Endodermal cell (in vitro differentiated cells): ENCODE measurements at regions not wholly inside any gene's neighbourhood (a gene's known extent, or its start where the extent isn't known, plus 50 kb on each side); places are given as distances from the start of the nearest gene placed in this dataset.

Source experiments
- DNase-seq: peaks from one replicate; pipeline ENCODE4 v3.0.0-alpha.2; 2017
- H3K27ac ChIP-seq: 2 replicates; pipeline ENCODE4 v1.5.1; 2013; ENCODE audit warnings: mild to moderate bottlenecking, low read depth, low read length, moderate library complexity
- H3K27me3 ChIP-seq: 2 replicates; pipeline ENCODE4 v1.6.1; 2013; ENCODE audit warnings: mild to moderate bottlenecking, low read length, moderate library complexity; ENCODE audit not compliant: insufficient read depth, control insufficient read depth, poor library complexity, severe bottlenecking
- H3K36me3 ChIP-seq: 2 replicates; pipeline ENCODE4 v1.7.0; 2013; ENCODE audit warnings: mild to moderate bottlenecking, low read length, moderate library complexity; ENCODE audit not compliant: control insufficient read depth, insufficient read depth
- H3K4me1 ChIP-seq: one replicate; pipeline ENCODE4 v1.7.0; 2013; ENCODE audit warnings: low read length; ENCODE audit not compliant: control insufficient read depth, insufficient read depth
- H3K4me3 ChIP-seq: 2 replicates; pipeline ENCODE4 v1.5.1; 2013; ENCODE audit warnings: mild to moderate bottlenecking, low read length, moderate library complexity
- H3K9ac ChIP-seq: 2 replicates; pipeline ENCODE4 v1.6.1; 2013; ENCODE audit warnings: mild to moderate bottlenecking, low read length, moderate library complexity; ENCODE audit not compliant: poor library complexity, severe bottlenecking; ENCODE audit errors: extremely low read depth
- H3K9me3 ChIP-seq: 2 replicates; pipeline ENCODE4 v1.6.1; 2013; ENCODE audit warnings: mild to moderate bottlenecking, low read length, moderate library complexity; ENCODE audit not compliant: control insufficient read depth
- H3K27ac Mint-ChIP-seq: 2 replicates; pipeline ENCODE4 v1.8.0; 2020; ENCODE audit warnings: mixed read lengths
- H3K27me3 Mint-ChIP-seq: 2 replicates; pipeline ENCODE4 v1.8.0; 2021; ENCODE audit warnings: mild to moderate bottlenecking, mixed read lengths; ENCODE audit not compliant: insufficient read depth
- H3K36me3 Mint-ChIP-seq: 2 replicates; pipeline ENCODE4 v1.8.0; 2020; ENCODE audit warnings: low read depth, mixed read lengths
- H3K4me1 Mint-ChIP-seq: 2 replicates; pipeline ENCODE4 v1.8.0; 2020; ENCODE audit warnings: mixed read lengths
- H3K4me3 Mint-ChIP-seq: 2 replicates; pipeline ENCODE4 v1.8.0; 2020; ENCODE audit warnings: mild to moderate bottlenecking, moderate library complexity, mixed read lengths
- H3K9me3 Mint-ChIP-seq: 2 replicates; pipeline ENCODE4 v1.8.0; 2020; ENCODE audit warnings: mild to moderate bottlenecking, mixed read lengths
- WGBS, 2 experiments: methylation state at CpG; one replicate each; pipeline versions ENCODE4 v1.1.5 to v1.1.7; 2013; ENCODE audit warnings: missing lambda C conversion rate in 2 of 2, mixed read lengths in 1 of 2; ENCODE audit not compliant: insufficient coverage in 1 of 2, insufficient read length in 1 of 2; 5-methylcytosine and 5-hydroxymethylcytosine counted together
- TF ChIP-seq, protein P1 (sequence below): fragments of 200-600 bp; sonication (generic); conservative IDR thresholded peaks from 2 replicates; pipeline ENCODE4 v1.5.0; 2021; ENCODE audit warnings: antibody characterized with exemption, mild to moderate bottlenecking

DNA sequence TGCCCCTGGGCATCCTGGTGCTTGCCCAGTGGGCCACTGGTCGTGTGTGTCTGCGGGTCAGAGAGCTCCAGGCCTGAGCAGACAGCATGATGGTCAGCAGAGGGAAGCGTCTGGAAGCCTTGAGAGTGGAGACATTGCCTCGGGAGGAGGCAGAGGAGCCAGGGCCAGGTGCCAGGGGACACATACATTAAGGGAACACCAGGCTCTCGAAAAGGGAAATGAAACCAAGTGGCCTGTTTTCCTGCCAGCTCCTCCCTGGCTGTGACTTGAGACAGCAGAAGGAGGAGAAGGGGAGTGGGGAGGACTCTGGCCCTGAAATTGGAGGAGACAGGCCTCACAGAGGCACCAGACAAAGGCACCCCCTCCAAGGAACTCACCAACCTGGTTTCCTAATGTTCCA lies 62.4 kb upstream of the LRP8 start:
- Histone ChIP-seq H3K9me3 (peaks cover 12% of the 10 kb centered on the region), H3K36me3 (no peaks in the 10 kb centered on the region), H3K4me1 (peaks cover 3% of the 10 kb centered on the region), H3K9ac (no peak overlapping the region), H3K27me3 (no peaks in the 10 kb centered on the region), H3K27ac (no peak overlapping the region), H3K4me3 (no peak overlapping the region)
- Mint-ChIP-seq H3K4me1 (peaks cover 25% of the 10 kb centered on the region), H3K36me3 (no peaks in the 10 kb centered on the region), H3K9me3 (peaks cover 2% of the 10 kb centered on the region), H3K27ac (no peak overlapping the region), H3K27me3 (peaks cover 18% of the 10 kb centered on the region), H3K4me3 (no peak overlapping the region)
- DNase-seq = no peak
- 77 to 91% methylated on average over 4 to 5 of the region's 5 CpGs for WGBS, 2 experiments
- TF ChIP-seq, protein P1, sequence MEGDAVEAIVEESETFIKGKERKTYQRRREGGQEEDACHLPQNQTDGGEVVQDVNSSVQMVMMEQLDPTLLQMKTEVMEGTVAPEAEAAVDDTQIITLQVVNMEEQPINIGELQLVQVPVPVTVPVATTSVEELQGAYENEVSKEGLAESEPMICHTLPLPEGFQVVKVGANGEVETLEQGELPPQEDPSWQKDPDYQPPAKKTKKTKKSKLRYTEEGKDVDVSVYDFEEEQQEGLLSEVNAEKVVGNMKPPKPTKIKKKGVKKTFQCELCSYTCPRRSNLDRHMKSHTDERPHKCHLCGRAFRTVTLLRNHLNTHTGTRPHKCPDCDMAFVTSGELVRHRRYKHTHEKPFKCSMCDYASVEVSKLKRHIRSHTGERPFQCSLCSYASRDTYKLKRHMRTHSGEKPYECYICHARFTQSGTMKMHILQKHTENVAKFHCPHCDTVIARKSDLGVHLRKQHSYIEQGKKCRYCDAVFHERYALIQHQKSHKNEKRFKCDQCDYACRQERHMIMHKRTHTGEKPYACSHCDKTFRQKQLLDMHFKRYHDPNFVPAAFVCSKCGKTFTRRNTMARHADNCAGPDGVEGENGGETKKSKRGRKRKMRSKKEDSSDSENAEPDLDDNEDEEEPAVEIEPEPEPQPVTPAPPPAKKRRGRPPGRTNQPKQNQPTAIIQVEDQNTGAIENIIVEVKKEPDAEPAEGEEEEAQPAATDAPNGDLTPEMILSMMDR = no peak

GRCh38 chr1:53390736-53391135 lies 62.9 kb upstream of the LRP8 start:
- H3K9me3 Mint-ChIP-seq = peaks cover 2% of the 10 kb centered on the region
- TF ChIP-seq, protein P1 = no peak
- no peak overlapping the region for H3K27ac ChIP-seq
- H3K27me3 ChIP-seq = no peaks in the 10 kb centered on the region
- H3K4me3 ChIP-seq = no peak overlapping the region
- no peaks in the 10 kb centered on the region for H3K36me3 Mint-ChIP-seq
- peaks cover 12% of the 10 kb centered on the region for H3K9me3 ChIP-seq
- 77 to 92% methylated on average over 6 to 8 of the region's 8 CpGs for WGBS, 2 experiments
- H3K4me1 ChIP-seq = peaks cover 5% of the 10 kb centered on the region
- no peak for DNase-seq
- H3K27ac Mint-ChIP-seq = no peak overlapping the region
- H3K36me3 ChIP-seq = no peaks in the 10 kb centered on the region
- H3K4me1 Mint-ChIP-seq = peaks cover 25% of the 10 kb centered on the region
- H3K27me3 Mint-ChIP-seq = peaks cover 18% of the 10 kb centered on the region
- H3K9ac ChIP-seq = no peak overlapping the region
- H3K4me3 Mint-ChIP-seq = no peak overlapping the region

- H3K27me3 Mint-ChIP-seq = peaks cover 15% of the 10 kb centered on the region
- H3K4me3 Mint-ChIP-seq = no peak overlapping the region
- Histone ChIP-seq H3K4me3 (no peak overlapping the region), H3K9ac (no peak overlapping the region), H3K9me3 (peaks cover 12% of the 10 kb centered on the region), H3K36me3 (no peaks in the 10 kb centered on the region), H3K4me1 (peaks cover 7% of the 10 kb centered on the region), H3K27ac (no peak overlapping the region), H3K27me3 (no peaks in the 10 kb centered on the region)
- H3K9me3 Mint-ChIP-seq = peaks cover 2% of the 10 kb centered on the region
- H3K4me1 Mint-ChIP-seq = peaks cover 26% of the 10 kb centered on the region
- H3K27ac Mint-ChIP-seq = no peak overlapping the region
- no peak for DNase-seq
- no peaks in the 10 kb centered on the region for H3K36me3 Mint-ChIP-seq
- WGBS, 2 experiments = 96 to 100% methylated on average over 2 of the region's 2 CpGs
- TF ChIP-seq, protein P1 = no peak
Measured at GRCh38 chr1:53391296-53391695, 63.4 kb upstream of the LRP8 start.
